Neural cell (in vitro differentiated cells): ENCODE measurements at regions not wholly inside any gene's neighbourhood (a gene's known extent, or its start where the extent isn't known, plus 50 kb on each side); places are given as distances from the start of the nearest gene placed in this dataset.

ENCODE experiments used
- H2AFZ ChIP-seq: fragments of 200-600, 300-800 bp; sonication (generic), shearing (Covaris generic); 2 replicates; pipeline ENCODE4 v1.6.0; 2014; ENCODE audit warnings: low read depth, mild to moderate bottlenecking, antibody characterized with exemption, low read length, moderate library complexity
- H3F3A ChIP-seq: fragments of 200-600 bp; shearing (Covaris generic); 2 replicates; pipeline ENCODE4 v1.6.1; 2016; ENCODE audit warnings: mild to moderate bottlenecking, moderate library complexity, mixed read lengths, antibody characterized with exemption, low read length; ENCODE audit not compliant: insufficient read depth, poor library complexity, severe bottlenecking
- H3K27ac ChIP-seq: fragments of 200-600, 300-800 bp; sonication (generic), shearing (Covaris generic); 2 replicates; pipeline ENCODE4 v1.5.1; 2014; ENCODE audit warnings: mild to moderate bottlenecking, low read length, moderate library complexity
- H3K27me3 ChIP-seq: fragments of 300-800, 200-600 bp; sonication (generic), shearing (Covaris generic); 2 replicates; pipeline ENCODE4 v1.6.0; 2014; ENCODE audit warnings: mild to moderate bottlenecking, low read depth, low read length, moderate library complexity; ENCODE audit not compliant: insufficient read depth
- H3K36me3 ChIP-seq: fragments of 300-800, 200-600 bp; sonication (generic), shearing (Covaris generic); 2 replicates; pipeline ENCODE4 v1.5.1; 2014; ENCODE audit warnings: mild to moderate bottlenecking, antibody characterized with exemption, low read length, moderate library complexity; ENCODE audit not compliant: insufficient read depth
- H3K4me2 ChIP-seq: fragments of 300-800, 200-600 bp; sonication (generic), shearing (Covaris generic); 2 replicates; pipeline ENCODE4 v1.6.0; 2014; ENCODE audit warnings: mild to moderate bottlenecking, low read length
- H3K4me3 ChIP-seq: fragments of 300-800, 200-600 bp; sonication (generic), shearing (Covaris generic); 2 replicates; pipeline ENCODE4 v1.5.1; 2014; ENCODE audit warnings: mild to moderate bottlenecking, low read length, moderate library complexity
- H3K79me2 ChIP-seq: fragments of 200-600 bp; shearing (Covaris generic); replicated peaks from 2 replicates; pipeline ENCODE4 v1.6.0; 2014; ENCODE audit warnings: mild to moderate bottlenecking, low read length, moderate library complexity; ENCODE audit not compliant: insufficient read depth
- H3K9ac ChIP-seq: fragments of 300-800, 200-600 bp; sonication (generic), shearing (Covaris generic); 2 replicates; pipeline ENCODE4 v1.6.1; 2016; ENCODE audit warnings: mild to moderate bottlenecking, low read length, mixed read lengths
- H3K9me2 ChIP-seq: fragments of 200-600 bp; shearing (Covaris generic); 2 replicates; pipeline ENCODE4 v1.6.1; 2016; ENCODE audit warnings: mild to moderate bottlenecking, low read length, mixed read lengths; ENCODE audit not compliant: insufficient read depth
- H3K9me3 ChIP-seq: fragments of 200-600, 300-800 bp; sonication (generic), shearing (Covaris generic); 2 replicates; pipeline ENCODE4 v1.6.1; 2016; ENCODE audit warnings: mild to moderate bottlenecking, mixed run types, low read length, moderate library complexity, mixed read lengths
- H4K20me1 ChIP-seq: fragments of 200-600 bp; shearing (Covaris generic); 2 replicates; pipeline ENCODE4 v1.6.1; 2016; ENCODE audit warnings: mild to moderate bottlenecking, mixed run types; ENCODE audit not compliant: insufficient read depth
- EP300 ChIP-seq: fragments of 450-650 bp; conservative IDR thresholded peaks from 2 replicates; pipeline ENCODE4 v1.6.1; 2014; ENCODE audit warnings: antibody characterized with exemption, mild to moderate bottlenecking, moderate library complexity; ENCODE audit not compliant: poor library complexity, severe bottlenecking
- EZH2 ChIP-seq: fragments of 200-600, 300-800 bp; shearing (Covaris generic), sonication (generic); IDR thresholded peaks from 2 replicates; pipeline ENCODE4 v1.6.1; 2014; ENCODE audit warnings: antibody characterized with exemption, low read length, borderline replicate concordance, mild to moderate bottlenecking; ENCODE audit not compliant: insufficient read depth, poor library complexity, severe bottlenecking
- MXI1 ChIP-seq: fragments of 450-650 bp; conservative IDR thresholded peaks from 2 replicates; pipeline ENCODE4 v1.6.1; 2014; ENCODE audit warnings: antibody characterized with exemption, mild to moderate bottlenecking; ENCODE audit not compliant: poor library complexity, severe bottlenecking
- POLR2AphosphoS5 ChIP-seq: IDR thresholded peaks from 2 replicates; pipeline ENCODE4 v1.6.1; 2012
- RAD21 ChIP-seq: fragments of 450-650 bp; conservative IDR thresholded peaks from 2 replicates; pipeline ENCODE4 v1.6.1; 2014; ENCODE audit warnings: antibody characterized with exemption, mild to moderate bottlenecking, moderate library complexity
- SMC3 ChIP-seq: fragments of 450-650 bp; conservative IDR thresholded peaks from 2 replicates; pipeline ENCODE4 v1.6.1; 2014; ENCODE audit warnings: antibody characterized with exemption, mild to moderate bottlenecking, moderate library complexity; ENCODE audit not compliant: poor library complexity
- TAF1 ChIP-seq: IDR thresholded peaks from 2 replicates; pipeline ENCODE4 v1.6.1; 2012; ENCODE audit warnings: low read depth
- TF ChIP-seq, protein P1 (sequence below): IDR thresholded peaks from 2 replicates; pipeline ENCODE4 v1.6.1; 2012; ENCODE audit warnings: borderline replicate concordance
- TF ChIP-seq, protein P2 (sequence below): fragments of 450-650 bp; IDR thresholded peaks from 2 replicates; pipeline ENCODE4 v1.5.1; 2014; ENCODE audit warnings: antibody characterized with exemption, mild to moderate bottlenecking, moderate library complexity; ENCODE audit not compliant: poor library complexity, severe bottlenecking

DNA sequence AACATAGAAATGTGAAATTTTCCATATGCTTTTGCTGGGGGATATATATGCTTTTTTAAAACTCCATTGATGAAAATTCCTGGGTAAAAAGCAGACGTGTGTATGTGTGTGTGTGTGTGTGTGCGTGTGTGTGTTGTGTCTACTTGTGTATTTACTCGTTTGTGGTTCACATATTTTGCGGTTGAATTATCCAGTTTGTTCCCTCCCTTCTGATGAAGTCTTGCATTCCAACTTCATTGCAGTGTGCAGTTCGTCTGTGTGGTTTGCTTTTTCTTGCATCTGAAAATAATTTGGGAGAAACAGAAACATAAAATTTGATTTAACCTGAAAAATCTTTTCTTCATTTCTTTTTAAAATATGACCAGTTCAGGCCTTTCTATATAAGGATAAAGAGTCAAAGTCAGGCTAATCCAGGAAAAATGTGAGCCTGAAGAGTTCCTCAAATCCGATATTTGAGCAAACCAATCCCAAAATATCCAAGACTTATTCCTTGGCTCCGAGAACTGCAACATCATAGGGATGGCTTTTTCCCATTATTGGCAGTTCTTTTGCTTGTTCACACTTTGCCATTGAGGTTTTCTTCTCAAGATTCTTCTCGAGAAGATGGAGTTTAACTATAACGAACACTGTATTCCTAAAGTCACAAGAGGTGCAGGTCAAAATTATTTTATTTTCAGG is 202.2 kb upstream of the CCN2 start:
- no peak for TF ChIP-seq SMC3
- TF ChIP-seq RAD21 = no peak
- no peak for TF ChIP-seq TAF1
- no peak for TF ChIP-seq MXI1
- TF ChIP-seq EZH2 = no peak
- TF ChIP-seq, protein P1, sequence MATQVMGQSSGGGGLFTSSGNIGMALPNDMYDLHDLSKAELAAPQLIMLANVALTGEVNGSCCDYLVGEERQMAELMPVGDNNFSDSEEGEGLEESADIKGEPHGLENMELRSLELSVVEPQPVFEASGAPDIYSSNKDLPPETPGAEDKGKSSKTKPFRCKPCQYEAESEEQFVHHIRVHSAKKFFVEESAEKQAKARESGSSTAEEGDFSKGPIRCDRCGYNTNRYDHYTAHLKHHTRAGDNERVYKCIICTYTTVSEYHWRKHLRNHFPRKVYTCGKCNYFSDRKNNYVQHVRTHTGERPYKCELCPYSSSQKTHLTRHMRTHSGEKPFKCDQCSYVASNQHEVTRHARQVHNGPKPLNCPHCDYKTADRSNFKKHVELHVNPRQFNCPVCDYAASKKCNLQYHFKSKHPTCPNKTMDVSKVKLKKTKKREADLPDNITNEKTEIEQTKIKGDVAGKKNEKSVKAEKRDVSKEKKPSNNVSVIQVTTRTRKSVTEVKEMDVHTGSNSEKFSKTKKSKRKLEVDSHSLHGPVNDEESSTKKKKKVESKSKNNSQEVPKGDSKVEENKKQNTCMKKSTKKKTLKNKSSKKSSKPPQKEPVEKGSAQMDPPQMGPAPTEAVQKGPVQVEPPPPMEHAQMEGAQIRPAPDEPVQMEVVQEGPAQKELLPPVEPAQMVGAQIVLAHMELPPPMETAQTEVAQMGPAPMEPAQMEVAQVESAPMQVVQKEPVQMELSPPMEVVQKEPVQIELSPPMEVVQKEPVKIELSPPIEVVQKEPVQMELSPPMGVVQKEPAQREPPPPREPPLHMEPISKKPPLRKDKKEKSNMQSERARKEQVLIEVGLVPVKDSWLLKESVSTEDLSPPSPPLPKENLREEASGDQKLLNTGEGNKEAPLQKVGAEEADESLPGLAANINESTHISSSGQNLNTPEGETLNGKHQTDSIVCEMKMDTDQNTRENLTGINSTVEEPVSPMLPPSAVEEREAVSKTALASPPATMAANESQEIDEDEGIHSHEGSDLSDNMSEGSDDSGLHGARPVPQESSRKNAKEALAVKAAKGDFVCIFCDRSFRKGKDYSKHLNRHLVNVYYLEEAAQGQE = no peak
- TF ChIP-seq EP300 = no peak
- TF ChIP-seq, protein P2, sequence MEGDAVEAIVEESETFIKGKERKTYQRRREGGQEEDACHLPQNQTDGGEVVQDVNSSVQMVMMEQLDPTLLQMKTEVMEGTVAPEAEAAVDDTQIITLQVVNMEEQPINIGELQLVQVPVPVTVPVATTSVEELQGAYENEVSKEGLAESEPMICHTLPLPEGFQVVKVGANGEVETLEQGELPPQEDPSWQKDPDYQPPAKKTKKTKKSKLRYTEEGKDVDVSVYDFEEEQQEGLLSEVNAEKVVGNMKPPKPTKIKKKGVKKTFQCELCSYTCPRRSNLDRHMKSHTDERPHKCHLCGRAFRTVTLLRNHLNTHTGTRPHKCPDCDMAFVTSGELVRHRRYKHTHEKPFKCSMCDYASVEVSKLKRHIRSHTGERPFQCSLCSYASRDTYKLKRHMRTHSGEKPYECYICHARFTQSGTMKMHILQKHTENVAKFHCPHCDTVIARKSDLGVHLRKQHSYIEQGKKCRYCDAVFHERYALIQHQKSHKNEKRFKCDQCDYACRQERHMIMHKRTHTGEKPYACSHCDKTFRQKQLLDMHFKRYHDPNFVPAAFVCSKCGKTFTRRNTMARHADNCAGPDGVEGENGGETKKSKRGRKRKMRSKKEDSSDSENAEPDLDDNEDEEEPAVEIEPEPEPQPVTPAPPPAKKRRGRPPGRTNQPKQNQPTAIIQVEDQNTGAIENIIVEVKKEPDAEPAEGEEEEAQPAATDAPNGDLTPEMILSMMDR = no peak
- TF ChIP-seq POLR2AphosphoS5 = no peak
- no peaks in the 10 kb centered on the region for H3K9me3 ChIP-seq
- no peak overlapping the region for H3K4me2 ChIP-seq
- H3K79me2 ChIP-seq = no peaks in the 10 kb centered on the region
- H3F3A ChIP-seq = no peaks in the 10 kb centered on the region
- no peaks in the 10 kb centered on the region for H3K27me3 ChIP-seq
- no peaks in the 10 kb centered on the region for H4K20me1 ChIP-seq
- H2AFZ ChIP-seq = no peak overlapping the region
- no peak overlapping the region for H3K9ac ChIP-seq
- H3K9me2 ChIP-seq = no peaks in the 10 kb centered on the region
- H3K36me3 ChIP-seq = no peaks in the 10 kb centered on the region
- H3K27ac ChIP-seq = no peak overlapping the region
- no peak overlapping the region for H3K4me3 ChIP-seq

DNA sequence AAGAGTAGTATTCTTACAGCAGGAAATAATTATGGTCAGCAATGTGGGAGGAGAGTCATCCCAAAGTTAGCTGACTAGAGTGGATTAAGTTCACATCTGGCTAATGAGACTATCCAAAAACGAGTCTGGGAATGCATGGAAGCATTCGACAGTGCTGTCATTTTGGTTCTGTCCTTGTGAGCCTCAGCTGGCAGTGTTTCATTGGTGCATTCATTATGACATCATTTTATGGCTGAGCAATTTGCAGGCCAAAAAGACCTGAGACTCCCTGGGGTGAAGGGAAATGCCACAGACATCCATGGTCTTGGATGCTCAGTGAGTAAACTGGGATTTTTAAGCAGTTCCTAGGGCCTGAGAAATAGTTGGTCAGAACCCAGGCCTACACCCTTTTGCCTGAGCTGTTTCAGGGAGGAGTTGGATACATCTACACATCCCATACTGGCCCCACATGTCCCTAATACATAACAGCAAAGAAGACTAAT is 196.4 kb upstream of the CCN2 start:
- Histone ChIP-seq H2AFZ (no peak overlapping the region), H3K4me2 (no peak overlapping the region), H3K79me2 (no peaks in the 10 kb centered on the region), H3F3A (no peaks in the 10 kb centered on the region), H3K27me3 (no peaks in the 10 kb centered on the region), H3K4me3 (no peak overlapping the region), H3K36me3 (no peaks in the 10 kb centered on the region), H3K27ac (no peak overlapping the region), H3K9me3 (no peaks in the 10 kb centered on the region), H3K9me2 (no peaks in the 10 kb centered on the region), H4K20me1 (no peaks in the 10 kb centered on the region), H3K9ac (no peak overlapping the region)
- TF ChIP-seq MXI1 (no peak), TAF1 (no peak), EP300 (no peak), RAD21 (no peak), POLR2AphosphoS5 (no peak), SMC3 (no peak), EZH2 (no peak)
- TF ChIP-seq, protein P2 = no peak
- TF ChIP-seq, protein P1 = no peak
